ENCODE measurements at regions not wholly inside any gene's neighbourhood (a gene's known extent, or its start where the extent isn't known, plus 50 kb on each side); places are given as distances from the start of the nearest gene placed in this dataset.

DNA sequence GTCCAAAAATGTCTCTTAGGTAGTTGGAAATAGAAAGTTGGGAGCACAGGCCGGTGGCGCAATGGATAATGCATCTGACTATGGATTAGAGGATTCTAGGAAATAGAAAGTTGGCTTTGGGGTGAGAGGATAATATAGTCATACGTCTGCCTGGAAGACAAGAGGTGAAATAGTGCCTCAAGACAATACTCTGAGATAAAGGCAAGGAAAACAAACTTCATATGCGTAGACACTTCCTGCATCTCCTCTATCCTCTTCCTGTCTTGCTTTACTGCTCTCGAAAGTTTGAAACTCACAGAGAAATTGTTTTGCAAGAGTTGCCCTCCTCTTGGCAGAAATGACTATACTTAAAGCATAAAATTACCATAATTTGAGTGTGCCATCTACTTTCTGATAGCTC is 153.2 kb upstream of the FBXL7 start:
- ChIA-PET POLR2A (no interaction called here), CTCF (no interaction called here)
- BruUV-seq (replicated peaks), result no TSS peak
- Histone ChIP-seq H3K4me1 (ENCODE audit: control insufficient read depth, extremely low read depth, insufficient read depth, low read length) (peaks cover 11% of the 10 kb centered on the region), H3K27ac (ENCODE audit: insufficient read depth, low read depth, low read length) (no peak overlapping the region), H3K4me2 (ENCODE audit: insufficient read depth, low read length) (peak overlapping the region; percentile 20), H3K27me3 (ENCODE audit: control insufficient read depth in 2 of 2, insufficient read depth in 2 of 2, low read length in 2 of 2) (peaks cover 2 to 8% of the 10 kb centered on the region in 2 experiments), H3K9ac (replicated peaks; ENCODE audit: extremely low read depth, insufficient read depth, low read length) (no peak overlapping the region), H3K9me3 (replicated peaks; ENCODE audit: control insufficient read depth, insufficient read depth, low read length) (no peaks in the 10 kb centered on the region), H4K20me1 (replicated peaks; ENCODE audit: control insufficient read depth, extremely low read depth, insufficient read depth, low read length) (no peaks in the 10 kb centered on the region), H3K4me3 (replicated peaks in 1 of 3; ENCODE audit: insufficient read depth in 1 of 3, low read depth in 1 of 3, low read length in 3 of 3) (no peak overlapping the region), H3K9me1 (replicated peaks; ENCODE audit: control insufficient read depth, extremely low read depth, insufficient read depth, low read length) (no peaks in the 10 kb centered on the region), H3K36me3 (ENCODE audit: control insufficient read depth in 2 of 2, extremely low read depth in 1 of 2, insufficient read depth in 2 of 2, low read length in 2 of 2) (no peaks in the 10 kb centered on the region), H2AFZ (ENCODE audit: low read depth, low read length) (peak overlapping the region; percentile 6), H3K79me2 (ENCODE audit: control insufficient read depth, insufficient read depth, low read length) (no peaks in the 10 kb centered on the region)
- peak; percentile 74 for FAIRE-seq
- dilution Hi-C loops (cut with MboI; ENCODE audit: extremely low pct_ligation_motif_present, low sequenced_read_pairs) (no loop called here), intact Hi-C loops (cut with micrococcal nuclease) (no loop called here)
- peak; percentile 58 for DNase-seq (ENCODE audit: low read depth, low spot score)
- TF ChIP-seq POLR2A (IDR thresholded peaks at IDR 0.05; ENCODE audit: low read depth, low read length) (no peak), GATA2 (IDR thresholded peaks at IDR 0.05; ENCODE audit: insufficient read depth, insufficient read length, low read depth, low read length) (peak; percentile 60)

- H3K4me3 ChIP-seq (replicated peaks in 1 of 3; ENCODE audit: insufficient read depth in 1 of 3, low read depth in 1 of 3, low read length in 3 of 3), result no peak overlapping the region
- dilution Hi-C loops (cut with MboI; ENCODE audit: extremely low pct_ligation_motif_present, low sequenced_read_pairs), result no loop called here
- no peak overlapping the region for H3K4me2 ChIP-seq (ENCODE audit: insufficient read depth, low read length)
- peaks cover 11% of the 10 kb centered on the region for H3K4me1 ChIP-seq (ENCODE audit: control insufficient read depth, extremely low read depth, insufficient read depth, low read length)
- intact Hi-C loops (cut with micrococcal nuclease), result no loop called here
- POLR2A ChIA-PET, result no interaction called here
- DNase-seq (ENCODE audit: low read depth, low spot score) (no peak), FAIRE-seq (no peak)
- H3K9me3 ChIP-seq (replicated peaks; ENCODE audit: control insufficient read depth, insufficient read depth, low read length), result no peaks in the 10 kb centered on the region
- no TSS peak for BruUV-seq (replicated peaks)
- no peak overlapping the region for H3K27ac ChIP-seq (ENCODE audit: insufficient read depth, low read depth, low read length)
- TF ChIP-seq MAX (IDR thresholded peaks at IDR 0.05; ENCODE audit: insufficient read depth, insufficient read length) (no peak), MYC (IDR thresholded peaks at IDR 0.05; ENCODE audit: low read depth, low read length) (no peak), FOS (IDR thresholded peaks at IDR 0.05; ENCODE audit: borderline replicate concordance, insufficient read depth, low read length) (no peak), JUN (IDR thresholded peaks at IDR 0.05; ENCODE audit: borderline replicate concordance, insufficient read depth, insufficient read length, low read depth) (no peak), POLR2A (IDR thresholded peaks at IDR 0.05; ENCODE audit: low read depth, low read length) (no peak)
- TF ChIP-seq, protein P1, sequence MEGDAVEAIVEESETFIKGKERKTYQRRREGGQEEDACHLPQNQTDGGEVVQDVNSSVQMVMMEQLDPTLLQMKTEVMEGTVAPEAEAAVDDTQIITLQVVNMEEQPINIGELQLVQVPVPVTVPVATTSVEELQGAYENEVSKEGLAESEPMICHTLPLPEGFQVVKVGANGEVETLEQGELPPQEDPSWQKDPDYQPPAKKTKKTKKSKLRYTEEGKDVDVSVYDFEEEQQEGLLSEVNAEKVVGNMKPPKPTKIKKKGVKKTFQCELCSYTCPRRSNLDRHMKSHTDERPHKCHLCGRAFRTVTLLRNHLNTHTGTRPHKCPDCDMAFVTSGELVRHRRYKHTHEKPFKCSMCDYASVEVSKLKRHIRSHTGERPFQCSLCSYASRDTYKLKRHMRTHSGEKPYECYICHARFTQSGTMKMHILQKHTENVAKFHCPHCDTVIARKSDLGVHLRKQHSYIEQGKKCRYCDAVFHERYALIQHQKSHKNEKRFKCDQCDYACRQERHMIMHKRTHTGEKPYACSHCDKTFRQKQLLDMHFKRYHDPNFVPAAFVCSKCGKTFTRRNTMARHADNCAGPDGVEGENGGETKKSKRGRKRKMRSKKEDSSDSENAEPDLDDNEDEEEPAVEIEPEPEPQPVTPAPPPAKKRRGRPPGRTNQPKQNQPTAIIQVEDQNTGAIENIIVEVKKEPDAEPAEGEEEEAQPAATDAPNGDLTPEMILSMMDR (IDR thresholded peaks at IDR 0.05; ENCODE audit: extremely low read depth in 1 of 2, insufficient read depth in 1 of 2, low read depth in 1 of 2, low read length in 2 of 2), result no peak
- H4K20me1 ChIP-seq (replicated peaks; ENCODE audit: control insufficient read depth, extremely low read depth, insufficient read depth, low read length), result no peaks in the 10 kb centered on the region
- H3K9me1 ChIP-seq (replicated peaks; ENCODE audit: control insufficient read depth, extremely low read depth, insufficient read depth, low read length), result no peaks in the 10 kb centered on the region
- H2AFZ ChIP-seq (ENCODE audit: low read depth, low read length), result no peak overlapping the region
- H3K27me3 ChIP-seq (ENCODE audit: control insufficient read depth in 2 of 2, insufficient read depth in 2 of 2, low read length in 2 of 2), result peaks cover 0 to 4% of the 10 kb centered on the region in 2 experiments
- H3K79me2 ChIP-seq (ENCODE audit: control insufficient read depth, insufficient read depth, low read length), result no peaks in the 10 kb centered on the region
- H3K36me3 ChIP-seq (ENCODE audit: control insufficient read depth in 2 of 2, extremely low read depth in 1 of 2, insufficient read depth in 2 of 2, low read length in 2 of 2), result no peaks in the 10 kb centered on the region
- CTCF ChIA-PET, result no interaction called here
- H3K9ac ChIP-seq (replicated peaks; ENCODE audit: extremely low read depth, insufficient read depth, low read length), result no peak overlapping the region
These were observed 155.0 kb upstream of the FBXL7 start for GRCh38 chr5:15344954-15345353.

All from endothelial cell of umbilical vein (primary cell).